ENCODE measurements at regions not wholly inside any gene's neighbourhood (a gene's known extent, or its start where the extent isn't known, plus 50 kb on each side); places are given as distances from the start of the nearest gene placed in this dataset.

GRCh38 chr15:95129574-95129973 lies 898.2 kb downstream of the MCTP2 start:
- TF ChIP-seq POLR2AphosphoS5 (IDR thresholded peaks at IDR 0.05; ENCODE audit: low read depth, low read length), result no peak
- no peak for TF ChIP-seq POLR2A (IDR thresholded peaks at IDR 0.05; ENCODE audit: low read depth, low read length)
- no peak for TF ChIP-seq SPI1 (IDR thresholded peaks at IDR 0.05; ENCODE audit: low read depth, low read length)

Data from GM12891 (cell line).